Ovary (tissue), 7 donors: ENCODE measurements at regions not wholly inside any gene's neighbourhood (a gene's known extent, or its start where the extent isn't known, plus 50 kb on each side); places are given as distances from the start of the nearest gene placed in this dataset.

ENCODE experiments used
- DNase-seq, 5 donors: peaks; one replicate each; pipeline ENCODE4 v3.0.0-alpha.2; 2019 to 2020
- H3K27ac ChIP-seq, 2 donors: fragments of 200-600 bp; one replicate each; pipeline versions ENCODE4 v1.5.1 to v1.8.0; 2019 to 2022
- H3K27me3 ChIP-seq: fragments of 200-600 bp; one replicate; pipeline ENCODE4 v1.8.0; 2022
- H3K36me3 ChIP-seq: fragments of 200-600 bp; sonication (generic); one replicate; pipeline ENCODE4 v1.5.1; 2019
- H3K4me1 ChIP-seq: one replicate; pipeline ENCODE4 v1.8.1; 2013; ENCODE audit warnings: mild to moderate bottlenecking, moderate library complexity; ENCODE audit not compliant: insufficient read depth
- H3K4me3 ChIP-seq: fragments of 200-600 bp; sonication (generic); one replicate; pipeline ENCODE4 v1.5.1; 2017
- H3K9me3 ChIP-seq, 2 donors: fragments of 200-600 bp in 1 of 2; sonication (generic) in 1 of 2; one replicate each; pipeline versions ENCODE4 v1.5.1 to v1.8.1; 2013 to 2019; ENCODE audit warnings: mild to moderate bottlenecking in 1 of 2, moderate library complexity in 1 of 2
- CTCF ChIP-seq, 3 donors: fragments of 450-650 bp in 2 of 3; fragments of 200-600 bp in 1 of 3; IDR thresholded peaks; one replicate each; pipeline versions ENCODE4 v1.5.1 to v1.8.0; 2016 to 2022; ENCODE audit warnings: antibody characterized with exemption in 3 of 3, mild to moderate bottlenecking in 1 of 3
- EP300 ChIP-seq: sonication (generic); formaldehyde crosslinking; IDR thresholded peaks from one replicate; pipeline ENCODE4 v1.6.1; 2017; ENCODE audit warnings: antibody characterized with exemption
- POLR2A ChIP-seq: fragments of 450-650 bp; IDR thresholded peaks from one replicate; pipeline ENCODE4 v1.6.1; 2017; ENCODE audit warnings: antibody characterized with exemption, mild to moderate bottlenecking, moderate library complexity
- WGBS, 3 donors: extraction: QIAGEN DNeasy Blood & Tissue Kit in 1 of 3; methylation state at CpG; one replicate each; pipeline versions ENCODE4 v1.1.5 to v1.1.7; 2013 to 2017; 5-methylcytosine and 5-hydroxymethylcytosine counted together
- intact Hi-C, 4 donors: fragments of 100-400 bp; cut with DNase I; formaldehyde crosslinking; loops; one replicate each; pipeline versions ENCODE4 v1.11.0 to v1.15.1; 2022 to 2023
- donor health status: DM: no; HTN: no; CAD: no; lungs with moderate emphysema.
- donor health status: DM: no; HTN: no; CAD: no.
- donor health status: Bipolar disorder and iron deficiency.
- donor health status: DM: no; HTN: no; CAD: no.
- donor health status: DM: yes; HTN: yes; CAD: no.

GRCh38 chr20:63114006-63114692 is 101.8 kb downstream of the YTHDF1 start:
- Histone ChIP-seq H3K4me3 (no peak overlapping the region), H3K4me1 (no peaks in the 10 kb centered on the region), H3K36me3 (no peaks in the 10 kb centered on the region), H3K9me3 (peaks cover 0 to 3% of the 10 kb centered on the region in 2 donors), H3K27ac (no peak overlapping the region), H3K27me3 (no peaks in the 10 kb centered on the region)
- TF ChIP-seq POLR2A (no peak), EP300 (no peak), CTCF (IDR thresholded peaks at IDR 0.05) (no peak)
- 55 to 63% (median 58%) methylated on average over 22 of the region's 22 CpGs for WGBS, 3 donors
- no peak for DNase-seq
- intact Hi-C loops, result no loop called here

- intact Hi-C loops, result no loop called here
- no peak for DNase-seq
- Histone ChIP-seq H3K4me3 (no peak overlapping the region), H3K36me3 (no peaks in the 10 kb centered on the region), H3K4me1 (no peaks in the 10 kb centered on the region), H3K27ac (no peak overlapping the region), H3K9me3 (peaks cover 0 to 3% of the 10 kb centered on the region in 2 donors), H3K27me3 (no peaks in the 10 kb centered on the region)
- 59 to 73% (median 69%) methylated on average over 10 of the region's 10 CpGs for WGBS, 3 donors
- TF ChIP-seq CTCF (IDR thresholded peaks at IDR 0.05), result no peak
- no peak for TF ChIP-seq EP300
- TF ChIP-seq POLR2A, result no peak
Measured at GRCh38 chr20:63112491-63113219, 103.3 kb downstream of the YTHDF1 start.

GRCh38 chr20:63108247-63108646 is 101.5 kb upstream of the BHLHE23 start:
- Histone ChIP-seq H3K4me1 (no peaks in the 10 kb centered on the region), H3K4me3 (no peak overlapping the region), H3K27me3 (no peaks in the 10 kb centered on the region), H3K36me3 (no peaks in the 10 kb centered on the region), H3K9me3 (peaks cover 0 to 3% of the 10 kb centered on the region in 2 donors), H3K27ac (no peak overlapping the region)
- WGBS, 3 donors, result 77 to 89% (median 78%) methylated on average over 9 of the region's 9 CpGs
- intact Hi-C loops, result no loop called here
- no peak for DNase-seq
- TF ChIP-seq POLR2A (no peak), EP300 (no peak), CTCF (IDR thresholded peaks at IDR 0.05) (no peak)

GRCh38 chr20:63107449-63108200 is 100.9 kb upstream of the BHLHE23 start:
- H3K4me3 ChIP-seq, result no peak overlapping the region
- H3K36me3 ChIP-seq, result no peaks in the 10 kb centered on the region
- WGBS, 3 donors, result 62 to 81% (median 71%) methylated on average over 8 of the region's 8 CpGs
- intact Hi-C loops, result no loop called here
- no peak overlapping the region for H3K27ac ChIP-seq
- no peaks in the 10 kb centered on the region for H3K27me3 ChIP-seq
- peaks cover 0 to 3% of the 10 kb centered on the region in 2 donors for H3K9me3 ChIP-seq
- TF ChIP-seq CTCF (IDR thresholded peaks at IDR 0.05) (no peak), POLR2A (no peak), EP300 (no peak)
- no peak for DNase-seq
- peaks cover 1% of the 10 kb centered on the region for H3K4me1 ChIP-seq
